HG03342 (cell line): ENCODE measurements at regions not wholly inside any gene's neighbourhood (a gene's known extent, or its start where the extent isn't known, plus 50 kb on each side); places are given as distances from the start of the nearest gene placed in this dataset.

Source experiments
- ATAC-seq: cut with Tn5 transposase; IDR thresholded peaks from one replicate; pipeline ENCODE4 v1.9.1; 2021; ENCODE audit warnings: mild to moderate bottlenecking, moderate library complexity; ENCODE audit not compliant: unreplicated experiment

- ATAC-seq: no peak
Observed at GRCh38 chr1:61627365-61627764, 97.6 kb downstream of the TM2D1 start.

GRCh38 chr1:61626816-61627215 is 98.1 kb downstream of the TM2D1 start:
- ATAC-seq: no peak

DNA sequence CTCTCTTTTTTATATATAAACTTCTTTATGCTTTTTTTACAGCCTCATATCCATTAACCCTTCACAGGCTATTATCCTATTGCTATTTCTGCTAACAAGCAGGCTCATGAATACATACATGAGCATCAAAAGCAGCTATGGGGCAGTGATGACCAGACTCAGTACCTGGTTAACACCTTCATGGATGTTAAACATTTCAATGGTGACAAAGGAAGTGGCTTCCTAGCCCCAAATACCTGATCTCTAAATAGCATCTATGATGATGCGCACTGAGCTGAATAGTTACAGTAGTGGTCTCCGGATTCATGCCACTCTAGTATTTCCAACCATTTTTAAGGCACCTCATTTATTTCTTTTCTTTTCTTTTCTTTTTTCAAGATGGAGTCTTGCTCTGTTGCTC is 101.1 kb downstream of the TM2D1 start:
- no peak for ATAC-seq

DNA sequence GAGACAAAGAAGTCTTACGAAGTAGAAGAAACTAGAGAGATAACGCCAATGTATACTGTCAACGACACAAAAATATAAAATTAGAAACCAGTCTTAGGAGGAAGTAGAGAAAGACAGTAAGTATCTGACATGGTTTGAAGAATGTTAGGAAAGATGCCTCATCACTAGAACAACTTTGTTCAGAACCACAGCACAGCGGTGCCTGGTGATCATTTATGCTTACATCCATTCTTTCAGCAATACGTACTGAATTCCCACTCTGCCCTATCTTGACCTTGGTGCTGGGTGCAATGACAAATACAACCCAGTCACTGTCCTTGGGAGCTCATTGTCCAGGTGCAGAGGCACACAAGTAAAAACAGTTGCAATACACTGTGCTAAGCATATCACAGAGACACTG is 104.4 kb downstream of the TM2D1 start:
- ATAC-seq: no peak

DNA sequence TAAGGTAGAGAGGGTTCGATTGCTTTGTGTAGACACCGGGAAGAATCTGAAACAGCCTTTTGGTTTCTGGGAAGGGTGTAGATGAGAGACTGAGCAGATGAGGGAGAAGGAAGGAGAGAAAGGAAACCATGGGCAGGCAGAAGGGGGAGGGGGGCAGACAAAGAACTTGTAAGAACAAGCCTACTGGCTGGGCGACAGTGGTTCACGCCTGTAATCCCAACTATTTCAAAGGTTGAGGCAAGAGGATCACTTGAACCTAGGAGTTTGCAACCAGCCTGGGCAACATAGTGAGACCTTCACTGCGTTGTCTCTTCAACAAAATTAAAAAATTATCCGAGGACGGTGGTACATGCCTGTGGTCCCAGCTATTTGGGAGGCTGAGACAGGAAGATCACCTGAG is 106.2 kb downstream of the TM2D1 start:
- no peak for ATAC-seq

DNA sequence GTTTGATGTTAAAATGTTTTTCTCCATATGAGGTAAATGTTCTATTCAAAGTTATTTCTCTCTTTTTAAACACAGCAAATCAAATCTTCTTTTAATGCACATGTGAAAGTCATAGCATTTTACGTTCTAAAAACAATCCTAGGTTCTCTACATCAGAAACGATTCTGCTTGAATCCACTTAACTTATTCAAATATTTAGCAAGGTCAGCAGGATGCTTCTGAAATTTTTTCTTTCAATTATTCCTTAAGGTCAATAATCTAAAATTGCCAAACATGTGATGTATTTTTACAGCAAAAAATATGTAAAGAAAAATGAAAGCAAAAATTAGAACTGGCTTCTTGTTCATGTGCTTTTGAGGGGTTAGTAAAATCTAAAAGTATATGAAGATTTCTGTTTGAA is 106.7 kb downstream of the TM2D1 start:
- ATAC-seq: no peak

GRCh38 chr1:61616830-61617229 is 108.1 kb downstream of the TM2D1 start:
- no peak for ATAC-seq

DNA sequence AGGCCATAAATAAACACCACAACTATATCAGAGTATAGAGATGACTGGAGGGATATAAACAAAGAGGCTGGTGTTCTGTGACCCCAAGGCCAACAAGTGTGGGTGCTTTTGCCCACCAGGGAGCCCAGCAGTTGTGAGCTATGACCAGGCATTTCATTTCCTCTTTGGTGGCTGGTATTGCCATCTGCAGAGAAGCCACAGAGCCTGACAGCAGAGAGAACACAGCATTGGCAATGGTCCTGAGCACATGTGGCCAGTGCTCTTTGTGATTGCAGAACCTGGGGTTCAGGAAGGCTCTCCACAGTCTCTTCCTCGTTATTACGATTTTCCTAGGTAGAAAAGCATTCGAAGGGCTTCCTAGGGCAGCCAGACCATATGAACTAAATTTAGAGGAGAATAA is 112.3 kb downstream of the TM2D1 start:
- ATAC-seq: no peak

- ATAC-seq: no peak
Observed at GRCh38 chr1:61609040-61609439, 115.9 kb downstream of the TM2D1 start.

- ATAC-seq: no peak
Observed at GRCh38 chr1:61607448-61607847, 117.5 kb downstream of the TM2D1 start.

GRCh38 chr1:61606448-61607312 is 118.3 kb downstream of the TM2D1 start:
- ATAC-seq: no peak

- no peak for ATAC-seq
Observed at GRCh38 chr1:61605607-61606321, 119.2 kb downstream of the TM2D1 start.

- no peak for ATAC-seq
Observed at GRCh38 chr1:61604684-61605083, 120.3 kb downstream of the TM2D1 start.

- ATAC-seq: no peak
Observed at GRCh38 chr1:61604261-61604660, 120.7 kb downstream of the TM2D1 start.

DNA sequence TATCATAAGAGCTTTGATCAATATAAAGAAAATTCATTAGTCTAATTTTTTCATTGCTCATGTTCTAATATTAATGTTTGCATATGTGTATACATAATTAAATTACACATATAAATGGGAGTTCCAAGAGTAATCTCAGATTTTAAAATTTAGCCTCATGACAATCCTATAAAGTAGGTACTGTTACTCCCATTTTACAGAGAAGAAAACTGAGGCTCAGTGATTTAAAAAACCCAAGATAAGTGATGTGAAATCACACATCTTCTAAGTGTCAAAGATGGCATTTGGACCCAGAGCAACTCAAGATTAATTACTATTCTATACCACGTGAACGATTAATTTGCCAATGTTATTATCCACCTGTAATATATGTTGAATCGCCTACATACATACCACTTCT is 122.3 kb downstream of the TM2D1 start:
- no peak for ATAC-seq

DNA sequence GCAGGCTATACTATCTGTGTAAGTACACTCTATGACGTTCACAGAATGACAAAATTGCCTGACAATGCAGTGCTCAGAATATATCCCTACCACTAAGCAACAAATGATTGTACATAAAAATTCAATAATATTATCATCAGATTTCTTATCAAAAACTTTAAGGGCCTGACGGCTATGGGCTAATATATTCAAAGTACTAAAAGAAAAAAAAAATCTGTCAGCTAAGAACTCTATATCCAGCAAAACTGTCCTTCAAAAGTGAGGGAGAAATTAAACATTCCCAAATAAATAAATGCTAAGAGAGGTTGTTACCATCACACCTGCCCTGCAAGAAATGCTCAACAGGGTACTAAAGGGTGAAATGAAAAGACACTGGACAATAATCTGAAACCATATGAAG is 127.3 kb downstream of the TM2D1 start:
- ATAC-seq: no peak

DNA sequence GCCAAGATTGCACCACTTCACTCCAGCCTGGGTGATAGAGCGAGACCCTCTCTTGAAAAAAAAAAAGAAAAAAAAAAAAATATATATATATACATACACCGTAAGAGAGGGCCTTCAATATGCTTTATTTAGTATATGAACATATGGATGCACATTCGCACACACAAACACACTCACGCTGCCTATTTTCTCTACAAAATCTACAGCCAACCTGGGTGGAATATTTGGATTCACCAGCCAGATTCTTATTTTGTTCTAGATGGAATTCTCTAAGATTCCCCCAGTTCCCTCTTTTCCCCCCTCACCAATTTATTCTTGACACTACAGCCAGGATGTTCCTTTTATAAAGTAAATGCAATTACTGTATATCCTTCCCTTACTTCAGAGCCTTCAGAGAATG is 131.6 kb downstream of the TM2D1 start:
- ATAC-seq: no peak

DNA sequence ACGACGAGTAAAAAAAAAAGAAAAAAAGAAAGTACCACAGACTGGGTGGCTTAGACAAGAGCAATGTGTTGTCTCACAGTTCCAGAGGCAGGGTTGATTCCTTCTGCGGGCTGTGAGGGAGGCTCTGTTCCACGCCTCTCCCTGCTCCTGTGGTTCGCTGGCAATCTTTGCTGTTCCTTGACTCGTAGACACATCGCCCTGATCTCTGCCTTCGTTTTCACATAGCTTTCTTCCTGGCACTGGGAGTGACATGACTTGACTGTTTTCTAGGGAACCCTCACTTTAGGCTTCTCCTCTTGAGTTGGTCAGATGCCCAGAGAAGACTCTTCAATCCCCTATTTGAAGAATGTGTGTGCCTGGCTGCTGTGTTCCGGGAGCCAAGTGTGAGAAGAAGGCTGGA is 133.6 kb downstream of the TM2D1 start:
- ATAC-seq: no peak

GRCh38 chr1:61588736-61589672 is 135.9 kb downstream of the TM2D1 start:
- ATAC-seq: peak; percentile 98

GRCh38 chr1:61585714-61586113 is 139.2 kb downstream of the TM2D1 start:
- ATAC-seq: no peak

DNA sequence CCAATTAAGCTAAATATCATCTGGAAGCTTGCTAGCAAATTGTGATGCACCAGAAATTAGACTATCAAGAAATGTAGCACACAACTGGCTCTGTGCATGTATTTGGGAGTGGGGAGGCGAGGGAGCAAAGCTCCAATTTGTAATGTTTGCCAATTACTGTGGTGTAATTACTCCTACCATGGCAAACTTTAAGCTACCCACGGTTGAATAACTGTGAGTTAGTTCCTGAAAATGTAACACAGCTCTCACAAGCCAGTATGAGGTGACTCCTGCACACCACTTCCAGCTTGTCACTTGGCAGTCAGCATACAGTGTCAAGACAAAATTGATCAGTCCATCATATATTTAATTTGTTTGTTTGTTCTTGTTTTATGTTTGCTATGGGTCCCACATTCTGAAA is 141.2 kb downstream of the TM2D1 start:
- ATAC-seq: no peak
